Mesothelial cell of epicardium (in vitro differentiated cells): ENCODE measurements at regions not wholly inside any gene's neighbourhood (a gene's known extent, or its start where the extent isn't known, plus 50 kb on each side); places are given as distances from the start of the nearest gene placed in this dataset.
"Not testable (repeated sequence)": the region's sequence is repeated elsewhere in the genome, so short reads cannot be mapped to it uniquely, and the experiment has no call there.

Experiments
- DNase-seq, 2 experiments: peaks; one replicate each; pipeline ENCODE4 v3.0.0; 2021; ENCODE audit warnings: low spot score in 2 of 2; ENCODE audit not compliant: unreplicated experiment in 2 of 2
- H3K27ac Mint-ChIP-seq: 2 replicates; pipeline ENCODE4 v1.8.0; 2021; ENCODE audit warnings: mixed read lengths
- H3K27me3 Mint-ChIP-seq: 2 replicates; pipeline ENCODE4 v1.8.0; 2021; ENCODE audit warnings: low read depth, mixed read lengths
- H3K36me3 Mint-ChIP-seq: 2 replicates; pipeline ENCODE4 v1.8.0; 2021; ENCODE audit warnings: mixed read lengths
- H3K4me1 Mint-ChIP-seq: 2 replicates; pipeline ENCODE4 v1.8.0; 2021; ENCODE audit warnings: mixed read lengths
- H3K4me3 Mint-ChIP-seq: 2 replicates; pipeline ENCODE4 v1.8.0; 2021; ENCODE audit warnings: mild to moderate bottlenecking, moderate library complexity, mixed read lengths
- H3K9me3 Mint-ChIP-seq: 2 replicates; pipeline ENCODE4 v1.8.0; 2021; ENCODE audit warnings: mixed read lengths
- CTCF ChIP-seq: fragments of 200-600 bp; sonication (generic); IDR thresholded peaks from one replicate; pipeline ENCODE4 v1.5.0; 2021; ENCODE audit warnings: antibody characterized with exemption; ENCODE audit not compliant: unreplicated experiment

DNA sequence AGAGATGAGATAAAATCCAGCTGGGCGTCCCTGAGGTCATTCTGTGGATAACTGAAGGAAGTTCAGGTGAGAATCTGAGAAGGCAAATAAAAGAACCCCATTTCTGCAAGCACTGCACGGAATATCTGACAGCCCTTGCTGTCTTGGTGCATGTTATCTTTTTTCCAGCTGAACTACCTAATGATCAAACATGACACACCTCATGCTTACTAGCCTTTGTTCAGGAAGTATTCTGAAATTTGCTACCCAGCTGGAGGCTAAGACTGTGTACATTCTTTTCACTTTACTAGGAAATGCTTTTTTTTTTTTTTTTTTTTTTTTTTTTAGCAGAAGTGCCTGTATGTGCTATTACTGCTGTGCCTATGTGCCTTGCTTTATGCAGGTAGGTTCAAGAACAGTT lies 718.1 kb downstream of the SMARCA1 start:
- H3K9me3 Mint-ChIP-seq, result peaks cover 57% of the 10 kb centered on the region
- no peaks in the 10 kb centered on the region for H3K27me3 Mint-ChIP-seq
- no peak overlapping the region for H3K27ac Mint-ChIP-seq

GRCh38 chrX:128804828-128805227 lies 718.5 kb downstream of the SMARCA1 start:
- Mint-ChIP-seq H3K27ac (no peak overlapping the region), H3K27me3 (no peaks in the 10 kb centered on the region), H3K4me3 (no peak overlapping the region), H3K4me1 (no peaks in the 10 kb centered on the region), H3K9me3 (peaks cover 53% of the 10 kb centered on the region), H3K36me3 (peaks cover 2% of the 10 kb centered on the region)
- DNase-seq, result no peak
- no peak for TF ChIP-seq CTCF

More for the DNA sequence above, 718.1 kb downstream of the SMARCA1 start:
- no peak for TF ChIP-seq CTCF
- Mint-ChIP-seq H3K4me3 (no peak overlapping the region), H3K36me3 (peaks cover 2% of the 10 kb centered on the region), H3K4me1 (no peaks in the 10 kb centered on the region)
- DNase-seq, result no peak

DNA sequence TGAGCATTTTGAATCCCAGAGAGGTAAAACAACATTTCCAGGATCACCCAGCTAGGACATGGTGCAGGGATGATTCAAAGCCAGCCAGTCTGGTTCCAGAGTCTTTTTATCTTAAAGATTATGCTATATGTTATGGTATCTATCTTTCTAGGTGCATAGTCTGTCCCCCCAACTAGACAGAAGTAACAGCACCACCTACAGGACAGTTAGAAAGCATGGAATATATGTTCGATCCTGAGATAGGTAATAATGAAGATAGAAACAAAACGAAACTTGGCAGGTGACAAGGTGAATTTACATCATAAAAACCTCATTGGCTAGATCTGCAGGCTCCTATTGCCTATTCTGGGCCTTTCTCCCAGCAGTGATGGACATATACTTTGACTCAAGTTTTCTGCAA lies 723.2 kb downstream of the SMARCA1 start:
- Mint-ChIP-seq H3K27ac (no peak overlapping the region), H3K9me3 (peaks cover 35% of the 10 kb centered on the region), H3K4me3 (no peak overlapping the region), H3K36me3 (no peaks in the 10 kb centered on the region), H3K4me1 (no peaks in the 10 kb centered on the region), H3K27me3 (no peaks in the 10 kb centered on the region)
- TF ChIP-seq CTCF, result no peak
- no peak for DNase-seq

DNA sequence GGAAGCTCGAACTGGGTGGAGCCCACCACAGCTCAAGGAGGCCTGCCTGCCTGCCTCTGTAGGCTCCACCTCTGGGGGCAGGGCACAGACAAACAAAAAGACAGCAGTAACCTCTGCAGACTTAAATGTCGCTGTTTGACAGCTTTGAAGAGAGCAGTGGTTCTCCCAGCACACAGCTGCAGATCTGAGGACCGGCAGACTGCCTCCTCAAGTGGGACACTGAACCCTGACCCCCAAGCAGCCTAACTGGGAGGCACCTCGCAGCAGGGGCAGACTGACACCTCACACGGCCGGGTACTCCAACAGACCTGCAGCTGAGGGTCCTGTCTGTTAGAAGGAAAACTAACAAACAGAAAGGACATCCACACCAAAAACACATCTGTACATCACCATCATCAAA lies 730.9 kb upstream of the ACTRT1 start:
- not testable (repeated sequence) for H3K4me1 Mint-ChIP-seq, H3K27me3 Mint-ChIP-seq, H3K36me3 Mint-ChIP-seq, DNase-seq, H3K4me3 Mint-ChIP-seq, H3K27ac Mint-ChIP-seq
- peaks cover 18% of the 10 kb centered on the region for H3K9me3 Mint-ChIP-seq

- H3K4me1 Mint-ChIP-seq, result no peaks in the 10 kb centered on the region
- no peak for TF ChIP-seq CTCF
- H3K4me3 Mint-ChIP-seq, result no peak overlapping the region
- H3K9me3 Mint-ChIP-seq, result peaks cover 35% of the 10 kb centered on the region
- H3K27ac Mint-ChIP-seq, result no peak overlapping the region
- no peaks in the 10 kb centered on the region for H3K36me3 Mint-ChIP-seq
- H3K27me3 Mint-ChIP-seq, result no peaks in the 10 kb centered on the region
- DNase-seq, result peak in 1 of 2 experiments; percentile 39
Observed at GRCh38 chrX:128781506-128781905, 729.3 kb upstream of the ACTRT1 start.

DNA sequence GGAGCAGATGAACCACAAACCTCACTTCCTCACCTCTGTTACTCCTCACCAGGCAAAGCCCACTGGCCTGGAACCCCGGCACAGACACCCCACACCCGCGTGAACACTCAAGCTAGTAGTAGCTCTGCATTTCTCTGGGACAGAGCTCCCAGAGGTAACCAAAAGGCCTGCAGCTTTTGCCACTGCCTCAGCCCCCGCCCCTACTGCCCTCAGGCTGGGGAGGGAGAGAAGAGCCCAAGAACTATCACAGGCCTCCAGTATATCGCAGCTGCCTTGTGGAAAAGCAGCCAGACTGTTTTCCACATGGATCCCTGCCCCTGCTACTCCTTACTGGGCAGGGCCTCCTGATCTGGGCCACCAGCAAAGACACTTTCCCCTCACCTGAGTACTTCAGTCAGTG lies 728.7 kb upstream of the ACTRT1 start:
- no peak for TF ChIP-seq CTCF
- H3K36me3 Mint-ChIP-seq, result no peaks in the 10 kb centered on the region
- H3K4me3 Mint-ChIP-seq, result no peak overlapping the region
- H3K27ac Mint-ChIP-seq, result no peak overlapping the region
- H3K27me3 Mint-ChIP-seq, result no peaks in the 10 kb centered on the region
- H3K9me3 Mint-ChIP-seq, result peaks cover 41% of the 10 kb centered on the region
- no peak for DNase-seq
- H3K4me1 Mint-ChIP-seq, result no peaks in the 10 kb centered on the region
